Fibroblast of lung (primary cell): ENCODE measurements at regions not wholly inside any gene's neighbourhood (a gene's known extent, or its start where the extent isn't known, plus 50 kb on each side); places are given as distances from the start of the nearest gene placed in this dataset.

ENCODE experiments used
- CTCF ChIP-seq, 2 donors: IDR thresholded peaks in 1 of 2; conservative IDR thresholded peaks in 1 of 2; 1 replicate in 1 of 2; 2 replicates in 1 of 2; pipeline ENCODE4 v1.5.1; 2011 to 2012; ENCODE audit warnings: low read length in 2 of 2, control low read depth in 1 of 2, inconsistent platforms in 1 of 2, low read depth in 1 of 2, mild to moderate bottlenecking in 1 of 2
- EZH2 ChIP-seq: IDR thresholded peaks from 2 replicates; pipeline ENCODE4 v1.5.1; 2012; ENCODE audit warnings: low read length, control low read depth, mild to moderate bottlenecking; ENCODE audit errors: missing control alignments

- TF ChIP-seq CTCF (conservative IDR thresholded peaks at IDR 0.05 in 1 of 2, IDR thresholded peaks at IDR 0.05 in 1 of 2; ENCODE audit: low read depth in 1 of 2, low read length in 2 of 2) = no peak
- TF ChIP-seq EZH2 = no peak
These were observed 82.3 kb upstream of the ZNF608 start for GRCh38 chr5:124828731-124829234.
